Activated CD8-positive, alpha-beta T cell treated with anti-CD3 and anti-CD28 coated beads, Interleukin-2, amount 10 ng/mL, durations not matched to agents 7 days and 5 days (primary cell): ENCODE measurements at regions not wholly inside any gene's neighbourhood (a gene's known extent, or its start where the extent isn't known, plus 50 kb on each side); places are given as distances from the start of the nearest gene placed in this dataset.
A peak's percentile ranks its signal among the peaks of the same experiment; 100 is the strongest.

Experiments
- ATAC-seq: fragments of 150-1000 bp; cut with Tn5 transposase; one replicate; pipeline ENCODE4 v1.10.0; 2021; ENCODE audit warnings: moderate library complexity
- CTCF ChIA-PET: fragments of 350-600 bp; sonication (Branson Sonifier 250); formaldehyde crosslinking; loops from one replicate; lab custom pipeline; 2021; ENCODE audit warnings: antibody characterized with exemption; lab: Charles Lee
- POLR2A ChIA-PET: fragments of 350-600 bp; sonication (Branson Sonifier 250); formaldehyde crosslinking; loops from one replicate; lab custom pipeline; 2021; ENCODE audit warnings: antibody characterized with exemption; lab: Charles Lee
- DNase-seq: peaks from one replicate; pipeline ENCODE4 v3.0.0-alpha.2; 2020
- H3K27ac Mint-ChIP-seq: one replicate; pipeline ENCODE4 v1.8.0; 2021; ENCODE audit warnings: mild to moderate bottlenecking, mixed read lengths
- H3K27me3 Mint-ChIP-seq: one replicate; pipeline ENCODE4 v1.8.0; 2021; ENCODE audit warnings: low read depth, mixed read lengths
- H3K36me3 Mint-ChIP-seq: one replicate; pipeline ENCODE4 v1.8.0; 2021; ENCODE audit warnings: low read depth, mixed read lengths
- H3K4me1 Mint-ChIP-seq: one replicate; pipeline ENCODE4 v1.8.0; 2021; ENCODE audit warnings: low read depth, mixed read lengths
- H3K4me3 Mint-ChIP-seq: one replicate; pipeline ENCODE4 v1.8.0; 2021; ENCODE audit warnings: mild to moderate bottlenecking, mixed read lengths
- H3K9me3 Mint-ChIP-seq: one replicate; pipeline ENCODE4 v1.8.0; 2022; ENCODE audit warnings: mixed read lengths; ENCODE audit not compliant: insufficient read depth

DNA sequence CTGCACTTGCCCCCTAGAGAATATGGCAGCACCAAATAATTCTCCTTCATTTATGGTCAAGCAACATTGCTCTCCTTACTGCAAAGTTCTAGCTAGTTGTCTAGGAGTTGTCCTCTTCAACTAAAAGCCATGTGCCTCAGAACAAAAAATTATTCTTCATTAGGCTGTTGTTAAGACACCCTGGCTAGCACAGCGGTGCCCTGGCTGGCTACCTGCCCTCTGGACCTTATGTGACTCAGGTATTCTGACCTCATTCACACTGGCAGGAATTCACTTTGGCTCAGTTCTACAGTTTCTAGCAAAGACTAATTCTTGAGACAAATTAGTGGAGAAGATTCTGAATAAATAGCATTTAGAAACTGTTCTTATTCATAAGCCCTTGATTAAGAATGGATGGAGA is 224.4 kb upstream of the KRR1 start:
- POLR2A ChIA-PET = no interaction called here

DNA sequence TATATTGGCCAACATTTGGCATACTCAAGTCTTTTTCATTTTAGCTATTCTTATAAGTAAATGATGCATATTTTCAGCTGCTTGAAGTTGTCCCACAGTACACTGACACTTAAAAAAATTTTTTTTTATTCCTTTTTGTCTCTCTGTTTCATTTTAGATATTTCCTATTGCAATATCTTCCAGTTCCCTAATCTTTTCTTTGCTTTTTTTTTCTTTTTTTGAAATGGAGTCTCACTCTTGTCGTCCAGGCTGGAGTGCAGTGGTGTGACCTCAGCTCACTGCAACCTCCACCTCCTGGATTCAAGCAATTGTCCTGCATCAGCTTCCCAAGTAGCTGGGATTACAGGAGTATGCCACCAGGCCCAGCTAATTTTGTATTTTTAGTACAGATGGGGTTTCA is 217.4 kb upstream of the KRR1 start:
- Mint-ChIP-seq H3K27ac (no peak overlapping the region), H3K4me3 (no peak overlapping the region), H3K36me3 (no peaks in the 10 kb centered on the region), H3K4me1 (no peaks in the 10 kb centered on the region), H3K9me3 (no peaks in the 10 kb centered on the region), H3K27me3 (peaks cover 4% of the 10 kb centered on the region)
- CTCF ChIA-PET = no interaction called here
- no peak for ATAC-seq
- DNase-seq = no peak
- POLR2A ChIA-PET = interaction anchor here (0.7 kb wide), 1 partner anchor 109 kb away, joined by 7 read pairs; no protein-coding TSS in a partner anchor

More for the DNA sequence above, 224.4 kb upstream of the KRR1 start:
- H3K36me3 Mint-ChIP-seq = no peaks in the 10 kb centered on the region
- H3K4me3 Mint-ChIP-seq = no peak overlapping the region
- CTCF ChIA-PET = interaction anchor here (1.6 kb wide), 1 partner anchor 295 kb away, joined by 3 read pairs; the partner anchor contains the start of gene PHLDA1
- H3K9me3 Mint-ChIP-seq = no peaks in the 10 kb centered on the region
- peaks cover 7% of the 10 kb centered on the region for H3K27me3 Mint-ChIP-seq
- no peak overlapping the region for H3K27ac Mint-ChIP-seq
- no peaks in the 10 kb centered on the region for H3K4me1 Mint-ChIP-seq
- no peak for DNase-seq
- ATAC-seq = no peak

DNA sequence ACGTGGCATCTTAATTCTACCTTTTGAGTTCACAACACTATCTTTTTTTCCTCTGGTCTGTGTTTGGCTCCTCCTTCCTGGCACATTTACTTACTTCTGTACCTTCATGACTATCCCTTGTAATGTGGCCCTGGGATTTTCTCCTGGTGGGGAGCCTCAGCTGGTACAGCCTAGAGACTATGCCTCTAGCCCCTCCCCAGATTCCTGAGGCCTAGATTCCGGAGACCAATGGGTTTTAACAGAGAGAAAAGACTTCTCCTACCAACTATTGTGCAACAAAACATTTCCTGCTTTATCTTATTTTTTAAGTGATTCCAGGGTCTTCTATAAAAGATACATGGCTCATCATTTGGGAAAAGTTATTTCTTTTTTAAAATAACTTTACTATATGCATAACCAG is 216.2 kb upstream of the KRR1 start:
- H3K9me3 Mint-ChIP-seq = peaks cover under 1% of the 10 kb centered on the region

DNA sequence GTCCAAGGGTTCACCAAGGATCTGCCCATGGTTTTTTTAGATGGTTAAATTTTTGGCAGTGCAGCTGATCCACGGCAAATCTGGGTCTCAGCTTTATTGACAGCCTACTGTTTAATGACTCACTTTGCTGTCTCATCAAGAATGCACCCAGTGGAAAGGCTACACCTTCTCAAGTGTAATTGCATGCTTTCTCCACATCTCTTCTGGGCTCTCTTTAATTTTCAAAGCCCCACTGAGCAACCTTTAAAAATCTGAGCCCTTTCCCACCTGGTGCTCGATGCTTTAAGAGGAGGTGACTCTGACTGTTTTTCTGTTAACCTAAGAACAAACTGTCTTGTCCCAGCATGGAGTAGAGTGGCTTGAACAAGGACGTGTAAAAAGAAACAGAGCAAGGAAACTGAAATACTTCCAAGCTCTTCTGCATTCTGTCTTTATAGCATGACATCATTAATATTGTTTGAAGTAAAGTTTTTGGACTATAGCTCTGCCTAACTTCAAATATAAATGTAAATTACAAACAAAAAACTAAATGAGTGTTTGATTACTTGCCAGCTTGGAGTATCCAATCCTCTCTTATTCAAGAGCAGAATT is 214.2 kb upstream of the KRR1 start:
- peaks cover 26% of the 10 kb centered on the region for H3K4me1 Mint-ChIP-seq
- POLR2A ChIA-PET = no interaction called here
- ATAC-seq = no peak
- no peak for DNase-seq
- peaks cover 4% of the 10 kb centered on the region for H3K27me3 Mint-ChIP-seq
- H3K27ac Mint-ChIP-seq = no peak overlapping the region
- no peak overlapping the region for H3K4me3 Mint-ChIP-seq
- CTCF ChIA-PET = interaction anchor here (1.4 kb wide), 1 partner anchor 312 kb away, joined by 3 read pairs; no protein-coding TSS in a partner anchor
- peaks cover 7% of the 10 kb centered on the region for H3K36me3 Mint-ChIP-seq
- H3K9me3 Mint-ChIP-seq = peaks cover 3% of the 10 kb centered on the region

More for the DNA sequence above, 216.2 kb upstream of the KRR1 start:
- DNase-seq = no peak
- ChIA-PET CTCF (no interaction called here), POLR2A (no interaction called here)
- Mint-ChIP-seq H3K27me3 (peaks cover 4% of the 10 kb centered on the region), H3K4me3 (no peak overlapping the region), H3K36me3 (peaks cover 7% of the 10 kb centered on the region), H3K4me1 (peaks cover 11% of the 10 kb centered on the region), H3K27ac (no peak overlapping the region)
- ATAC-seq = no peak

DNA sequence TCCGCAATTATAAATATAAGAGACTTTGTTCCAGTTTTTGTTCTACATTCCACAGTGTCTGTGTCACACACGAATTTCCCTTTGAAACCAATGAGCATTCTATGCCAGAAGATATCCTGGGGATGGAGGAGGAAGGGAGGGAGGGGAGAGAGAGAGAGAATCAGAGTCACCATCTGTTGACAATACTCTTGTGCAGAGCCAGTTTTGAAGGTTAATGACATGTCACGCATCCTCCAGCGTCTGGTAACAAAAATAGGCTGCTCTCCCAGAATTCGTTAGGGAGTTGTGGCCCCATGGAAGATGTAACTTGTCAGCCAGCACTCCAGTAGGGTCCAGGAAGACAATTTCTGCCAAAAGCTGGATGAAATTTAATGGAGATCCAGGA is 213.5 kb upstream of the KRR1 start:
- H3K27ac Mint-ChIP-seq = no peak overlapping the region
- peaks cover 4% of the 10 kb centered on the region for H3K27me3 Mint-ChIP-seq
- no peak overlapping the region for H3K4me3 Mint-ChIP-seq
- CTCF ChIA-PET = interaction anchor here (1.1 to 1.4 kb wide), 2 partner anchors 303 to 313 kb away, joined by 3 read pairs; no protein-coding TSS in a partner anchor
- POLR2A ChIA-PET = interaction anchor here (0.6 kb wide), 1 partner anchor 52 kb away, joined by 3 read pairs; no protein-coding TSS in a partner anchor
- H3K9me3 Mint-ChIP-seq = peaks cover 3% of the 10 kb centered on the region
- DNase-seq = no peak
- peaks cover 7% of the 10 kb centered on the region for H3K36me3 Mint-ChIP-seq
- no peak for ATAC-seq
- H3K4me1 Mint-ChIP-seq = peaks cover 26% of the 10 kb centered on the region

DNA sequence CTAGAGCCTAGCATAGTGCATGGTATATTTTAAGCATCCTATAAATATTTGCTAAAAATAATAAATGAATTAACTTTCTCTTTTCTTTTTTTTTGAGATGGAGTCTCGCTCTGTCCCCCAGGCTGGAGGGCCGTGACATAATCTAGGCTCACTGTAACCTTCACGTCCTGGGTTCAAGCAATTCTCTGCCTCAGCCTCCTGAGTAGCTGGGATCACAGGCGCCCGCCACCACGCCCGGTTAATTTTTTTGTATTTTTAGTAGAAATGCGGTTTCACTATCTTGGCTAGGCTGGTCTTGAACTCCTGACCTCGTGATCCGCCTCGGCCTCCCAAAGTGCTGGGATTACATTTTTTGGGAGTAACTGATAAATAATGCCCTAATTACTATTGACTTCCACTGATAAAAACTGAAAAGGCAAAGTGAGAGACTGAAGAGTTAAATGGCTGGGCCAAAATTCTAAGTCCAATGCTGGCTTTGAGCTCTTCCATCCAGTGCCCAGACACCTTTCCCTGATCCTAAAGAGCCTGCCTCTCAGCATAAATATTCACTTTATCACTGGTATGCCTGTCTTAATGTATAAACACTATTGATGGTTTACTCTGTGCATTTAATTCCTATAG is 213.0 kb upstream of the KRR1 start:
- ATAC-seq (no peak), DNase-seq (no peak)
- H3K4me1 Mint-ChIP-seq = peaks cover 26% of the 10 kb centered on the region
- peaks cover 3% of the 10 kb centered on the region for H3K9me3 Mint-ChIP-seq
- H3K27me3 Mint-ChIP-seq = peaks cover 4% of the 10 kb centered on the region
- no peak overlapping the region for H3K27ac Mint-ChIP-seq
- peaks cover 7% of the 10 kb centered on the region for H3K36me3 Mint-ChIP-seq
- CTCF ChIA-PET = interaction anchor here (1.1 to 1.4 kb wide), 2 partner anchors 304 to 313 kb away, joined by 3 read pairs; no protein-coding TSS in a partner anchor
- POLR2A ChIA-PET = interaction anchor here (0.6 kb wide), 1 partner anchor 52 kb away, joined by 3 read pairs; no protein-coding TSS in a partner anchor
- no peak overlapping the region for H3K4me3 Mint-ChIP-seq

DNA sequence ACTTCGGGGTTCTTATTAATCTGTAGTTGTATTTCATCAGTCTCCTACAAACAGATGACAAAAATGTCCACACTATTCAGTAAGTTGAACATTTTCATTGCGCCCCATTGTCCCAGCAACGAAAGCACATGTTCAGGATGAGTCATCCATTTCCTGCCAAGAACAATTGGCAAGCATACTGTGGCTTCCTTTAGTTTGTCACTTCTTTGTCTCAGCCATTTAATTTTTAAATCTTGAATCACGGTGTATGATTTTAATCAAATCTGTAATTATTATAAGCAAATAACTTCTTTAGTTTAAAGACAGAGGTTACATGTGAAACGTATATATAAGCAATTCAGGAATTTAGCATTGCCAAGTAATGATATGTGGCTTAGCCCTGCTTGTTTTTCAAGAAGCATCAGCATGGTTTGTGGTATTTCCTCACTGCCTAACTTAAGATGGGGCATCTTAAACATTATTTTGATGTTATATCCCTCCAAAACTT is 211.3 kb upstream of the KRR1 start:
- CTCF ChIA-PET = no interaction called here
- Mint-ChIP-seq H3K36me3 (peaks cover 7% of the 10 kb centered on the region), H3K9me3 (peaks cover 3% of the 10 kb centered on the region), H3K27ac (peak overlapping the region; percentile 54), H3K27me3 (peaks cover 7% of the 10 kb centered on the region), H3K4me1 (peaks cover 26% of the 10 kb centered on the region), H3K4me3 (no peak overlapping the region)
- ATAC-seq = peak; percentile 93
- DNase-seq = peak; percentile 63
- POLR2A ChIA-PET = no interaction called here

DNA sequence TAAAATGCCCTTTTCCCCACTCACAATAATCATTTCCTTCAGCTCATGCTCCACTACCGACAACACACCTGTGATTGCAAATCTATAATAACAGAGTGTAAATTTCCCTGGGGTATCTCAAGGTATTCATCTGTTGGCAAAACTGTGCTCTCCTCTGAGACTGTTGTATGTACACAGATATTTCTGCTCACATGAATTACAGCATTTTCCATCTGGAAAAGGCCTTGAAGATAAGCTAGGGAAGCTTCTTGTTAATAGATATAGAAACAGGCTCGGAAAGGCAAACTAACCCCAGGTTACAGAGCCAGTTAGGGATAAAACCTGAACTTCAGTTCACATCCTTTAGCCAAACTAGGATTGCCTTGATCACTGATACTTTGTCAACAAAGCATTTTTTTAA is 210.4 kb upstream of the KRR1 start:
- H3K4me3 Mint-ChIP-seq = no peak overlapping the region
- DNase-seq (no peak), ATAC-seq (no peak)
- no peak overlapping the region for H3K27ac Mint-ChIP-seq
- peaks cover 2% of the 10 kb centered on the region for H3K27me3 Mint-ChIP-seq
- peaks cover 26% of the 10 kb centered on the region for H3K4me1 Mint-ChIP-seq
- H3K9me3 Mint-ChIP-seq = peaks cover 3% of the 10 kb centered on the region
- peaks cover 7% of the 10 kb centered on the region for H3K36me3 Mint-ChIP-seq
- CTCF ChIA-PET = interaction anchor here (1.4 kb wide), 1 partner anchor 310 kb away, joined by 4 read pairs; the partner anchor contains the start of gene PHLDA1
- POLR2A ChIA-PET = no interaction called here

DNA sequence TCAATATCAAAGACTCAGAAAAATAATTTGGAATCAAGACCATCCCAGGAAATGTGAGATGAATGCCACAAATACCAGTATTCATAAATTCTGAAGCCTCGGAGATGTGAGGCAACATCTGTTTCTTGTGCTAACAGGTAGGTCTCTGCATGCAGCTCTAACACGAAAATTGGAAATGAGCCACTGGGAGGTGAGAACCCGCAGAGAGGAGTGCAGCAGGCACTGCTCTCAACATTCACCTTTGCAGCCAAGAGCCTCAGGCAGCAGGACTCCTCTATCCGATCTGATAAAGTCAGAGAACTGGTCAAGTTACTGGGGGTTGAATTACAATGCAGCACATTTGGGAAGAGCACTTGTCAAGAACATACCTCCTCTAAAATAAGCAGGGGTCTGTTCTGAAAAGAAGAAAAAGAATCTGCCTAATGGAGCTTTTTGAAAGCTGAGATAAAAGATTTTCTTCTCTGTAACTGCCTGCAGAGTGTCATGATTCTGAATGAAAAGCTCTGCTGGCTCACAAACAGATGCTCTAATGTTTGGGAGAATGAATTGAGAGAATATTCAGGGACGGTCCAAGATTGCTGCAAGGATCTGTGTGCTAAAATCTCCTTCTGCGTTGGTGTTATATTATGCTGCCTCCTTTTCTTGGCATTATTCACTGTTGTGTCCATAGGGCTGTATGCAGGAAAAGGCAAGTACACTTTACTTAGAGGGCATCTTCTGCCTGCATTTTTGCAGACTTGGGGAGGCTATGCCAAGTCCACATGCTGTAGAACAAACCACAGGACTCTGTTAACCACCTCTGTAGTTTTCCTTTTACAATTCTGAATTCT is 209.6 kb upstream of the KRR1 start:
- ATAC-seq = no peak
- H3K4me1 Mint-ChIP-seq = peaks cover 26% of the 10 kb centered on the region
- H3K9me3 Mint-ChIP-seq = peaks cover 3% of the 10 kb centered on the region
- peaks cover 7% of the 10 kb centered on the region for H3K27me3 Mint-ChIP-seq
- no peak overlapping the region for H3K4me3 Mint-ChIP-seq
- H3K36me3 Mint-ChIP-seq = peaks cover 7% of the 10 kb centered on the region
- H3K27ac Mint-ChIP-seq = no peak overlapping the region
- CTCF ChIA-PET = interaction anchor here (1.4 kb wide), 1 partner anchor 311 kb away, joined by 4 read pairs; the partner anchor contains the start of gene PHLDA1
- no peak for DNase-seq
- POLR2A ChIA-PET = no interaction called here

DNA sequence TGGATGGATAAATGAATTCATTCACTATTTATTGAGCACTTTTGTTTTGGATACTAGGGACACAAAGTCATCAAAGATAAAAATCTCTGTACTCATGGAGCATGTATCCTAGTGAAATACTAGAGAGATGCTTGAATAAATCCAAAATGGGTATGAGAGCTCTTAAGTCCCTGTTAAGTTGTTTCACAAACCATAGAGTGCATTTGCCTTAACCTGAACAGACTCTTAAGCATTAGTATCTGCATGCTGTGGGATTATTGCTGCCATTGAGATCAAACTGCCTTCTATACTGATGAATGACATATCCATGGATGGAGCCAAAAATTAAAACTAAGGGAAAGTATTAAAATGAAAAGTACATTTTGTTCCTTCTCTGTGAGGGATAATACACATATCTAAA is 206.5 kb upstream of the KRR1 start:
- ChIA-PET POLR2A (no interaction called here), CTCF (no interaction called here)
- Mint-ChIP-seq H3K27ac (no peak overlapping the region), H3K27me3 (peaks cover 11% of the 10 kb centered on the region), H3K4me1 (peaks cover 20% of the 10 kb centered on the region), H3K4me3 (no peak overlapping the region), H3K36me3 (no peaks in the 10 kb centered on the region), H3K9me3 (peaks cover 3% of the 10 kb centered on the region)
- ATAC-seq (no peak), DNase-seq (no peak)

DNA sequence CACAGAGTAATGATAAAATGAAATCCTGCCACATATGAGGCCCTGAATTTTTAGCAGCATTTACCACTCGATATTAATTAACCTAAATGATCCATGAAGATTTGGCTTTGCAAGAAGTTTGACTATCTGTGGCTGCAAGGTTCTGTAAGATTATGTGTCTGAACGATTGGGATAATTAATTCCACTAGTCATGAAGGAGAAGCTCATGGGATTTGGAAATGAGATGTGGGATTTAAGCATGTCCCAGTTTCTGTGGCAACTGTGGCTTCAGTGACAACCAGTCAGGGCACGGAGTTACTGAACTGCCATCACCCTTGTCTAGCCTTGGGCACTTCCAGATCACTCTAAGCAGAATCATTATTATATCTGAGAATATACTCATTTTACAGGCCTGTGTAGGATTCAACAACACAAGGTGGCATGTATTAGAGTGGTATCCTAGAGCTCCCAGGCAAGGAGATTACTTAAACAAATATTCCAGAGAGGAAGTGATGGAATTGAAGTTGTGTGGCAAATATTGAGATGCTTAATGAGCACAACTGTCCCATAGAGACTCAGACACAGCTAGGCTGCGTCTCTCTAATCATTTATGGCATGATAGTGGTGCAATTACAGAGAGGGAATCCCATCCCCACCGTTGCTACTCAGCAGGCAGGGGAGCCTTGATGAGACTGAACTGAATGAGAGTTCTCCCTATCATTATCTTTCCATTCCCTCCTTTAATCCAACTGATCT is 205.0 kb upstream of the KRR1 start:
- Mint-ChIP-seq H3K9me3 (no peaks in the 10 kb centered on the region), H3K36me3 (no peaks in the 10 kb centered on the region), H3K4me3 (no peak overlapping the region), H3K4me1 (peaks cover 9% of the 10 kb centered on the region), H3K27me3 (peaks cover 14% of the 10 kb centered on the region), H3K27ac (no peak overlapping the region)
- ChIA-PET POLR2A (no interaction called here), CTCF (no interaction called here)
- ATAC-seq (no peak), DNase-seq (no peak)
